ENCODE measurements at regions not wholly inside any gene's neighbourhood (a gene's known extent, or its start where the extent isn't known, plus 50 kb on each side); places are given as distances from the start of the nearest gene placed in this dataset.

DNA sequence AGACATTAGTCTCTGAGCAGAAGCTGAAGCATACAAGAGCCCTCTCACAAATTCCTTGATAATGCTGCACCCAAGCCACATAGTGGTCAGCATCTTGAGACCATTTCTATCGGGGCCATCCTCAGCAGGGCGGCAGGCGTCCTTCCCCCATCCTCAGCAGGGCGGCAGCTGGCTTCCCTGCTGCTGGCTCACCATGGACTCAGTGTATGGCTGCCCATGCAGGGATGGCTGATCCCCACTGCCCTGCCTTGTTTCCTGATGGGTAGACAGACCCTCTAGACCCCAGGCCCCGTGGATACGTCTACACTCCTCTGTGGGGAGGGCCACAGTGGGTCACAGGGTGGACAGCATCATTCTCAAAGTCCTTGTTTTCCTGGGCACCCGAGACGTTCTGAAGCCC lies 406.8 kb downstream of the TCERG1L start:
- Mint-ChIP-seq H3K27ac (no peak overlapping the region), H3K4me1 (ENCODE audit: low read depth) (no peaks in the 10 kb centered on the region)

DNA sequence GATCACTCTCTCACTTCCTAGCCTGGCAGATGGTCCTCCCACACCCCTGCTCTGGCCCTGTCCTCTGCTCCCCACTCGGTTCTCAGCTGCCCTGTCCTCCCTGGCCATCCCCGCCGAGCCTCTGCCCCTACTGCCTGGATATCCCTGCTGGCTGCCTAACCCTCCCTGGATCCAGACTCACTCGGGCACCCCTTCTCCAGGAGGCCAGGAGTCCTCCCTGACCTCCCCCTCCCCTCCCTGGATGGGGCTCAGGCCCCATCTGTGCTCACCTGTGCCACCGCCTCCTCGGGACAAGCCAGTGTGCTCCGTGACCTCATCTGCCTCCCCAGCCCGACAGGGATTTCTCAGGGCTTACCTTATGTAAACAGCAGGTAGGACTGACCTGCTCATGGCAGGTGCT lies 406.1 kb downstream of the TCERG1L start:
- H3K9me3 Mint-ChIP-seq, result no peaks in the 10 kb centered on the region
- DNase-seq (no peak), ATAC-seq (no peak)
- H3K4me1 Mint-ChIP-seq (ENCODE audit: low read depth), result no peaks in the 10 kb centered on the region
- intact Hi-C loops (cut with micrococcal nuclease), result no loop called here
- no peaks in the 10 kb centered on the region for H3K36me3 Mint-ChIP-seq (ENCODE audit: low read depth)
- POLR2A ChIA-PET, result no interaction called here
- no peak overlapping the region for H3K4me3 Mint-ChIP-seq
- no peaks in the 10 kb centered on the region for H3K27me3 Mint-ChIP-seq
- TF ChIP-seq, protein P1, sequence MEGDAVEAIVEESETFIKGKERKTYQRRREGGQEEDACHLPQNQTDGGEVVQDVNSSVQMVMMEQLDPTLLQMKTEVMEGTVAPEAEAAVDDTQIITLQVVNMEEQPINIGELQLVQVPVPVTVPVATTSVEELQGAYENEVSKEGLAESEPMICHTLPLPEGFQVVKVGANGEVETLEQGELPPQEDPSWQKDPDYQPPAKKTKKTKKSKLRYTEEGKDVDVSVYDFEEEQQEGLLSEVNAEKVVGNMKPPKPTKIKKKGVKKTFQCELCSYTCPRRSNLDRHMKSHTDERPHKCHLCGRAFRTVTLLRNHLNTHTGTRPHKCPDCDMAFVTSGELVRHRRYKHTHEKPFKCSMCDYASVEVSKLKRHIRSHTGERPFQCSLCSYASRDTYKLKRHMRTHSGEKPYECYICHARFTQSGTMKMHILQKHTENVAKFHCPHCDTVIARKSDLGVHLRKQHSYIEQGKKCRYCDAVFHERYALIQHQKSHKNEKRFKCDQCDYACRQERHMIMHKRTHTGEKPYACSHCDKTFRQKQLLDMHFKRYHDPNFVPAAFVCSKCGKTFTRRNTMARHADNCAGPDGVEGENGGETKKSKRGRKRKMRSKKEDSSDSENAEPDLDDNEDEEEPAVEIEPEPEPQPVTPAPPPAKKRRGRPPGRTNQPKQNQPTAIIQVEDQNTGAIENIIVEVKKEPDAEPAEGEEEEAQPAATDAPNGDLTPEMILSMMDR (IDR thresholded peaks at IDR 0.05), result no peak
- CTCF ChIA-PET, result no interaction called here
- H3K27ac Mint-ChIP-seq, result no peak overlapping the region

More for the DNA sequence above, 406.8 kb downstream of the TCERG1L start:
- ATAC-seq, result no peak
- Mint-ChIP-seq H3K36me3 (ENCODE audit: low read depth) (no peaks in the 10 kb centered on the region), H3K9me3 (no peaks in the 10 kb centered on the region), H3K27me3 (no peaks in the 10 kb centered on the region), H3K4me3 (no peak overlapping the region)
- ChIA-PET POLR2A (no interaction called here), CTCF (no interaction called here)
- TF ChIP-seq, protein P1 (IDR thresholded peaks at IDR 0.05), result no peak
- DNase-seq, result no peak
- intact Hi-C loops (cut with micrococcal nuclease), result no loop called here

DNA sequence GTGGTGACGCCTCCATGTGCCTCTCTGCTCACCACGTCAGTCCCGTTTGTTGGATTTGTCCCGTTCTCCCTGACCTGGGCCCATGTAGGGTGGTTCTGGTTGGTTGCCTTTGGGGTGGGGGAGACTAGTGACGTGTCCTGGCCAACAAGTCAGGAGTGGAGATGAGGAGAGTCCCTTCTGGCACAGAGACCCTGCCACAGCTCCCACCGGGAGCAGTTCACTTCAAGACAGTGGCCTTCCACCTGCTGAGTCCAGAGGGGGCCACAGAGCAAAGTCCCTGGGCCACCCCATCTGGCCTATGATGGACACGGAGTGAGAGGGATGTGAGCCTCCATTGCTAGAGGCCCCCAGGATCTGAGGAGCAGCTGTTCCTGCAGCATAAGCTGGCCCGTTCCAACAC lies 405.6 kb downstream of the TCERG1L start:
- intact Hi-C loops (cut with micrococcal nuclease), result no loop called here
- Mint-ChIP-seq H3K9me3 (no peaks in the 10 kb centered on the region), H3K27ac (no peak overlapping the region), H3K36me3 (ENCODE audit: low read depth) (no peaks in the 10 kb centered on the region), H3K27me3 (no peaks in the 10 kb centered on the region), H3K4me3 (no peak overlapping the region), H3K4me1 (ENCODE audit: low read depth) (no peaks in the 10 kb centered on the region)
- TF ChIP-seq, protein P1 (IDR thresholded peaks at IDR 0.05), result no peak
- ATAC-seq, result no peak
- ChIA-PET CTCF (no interaction called here), POLR2A (no interaction called here)
- no peak for DNase-seq

DNA sequence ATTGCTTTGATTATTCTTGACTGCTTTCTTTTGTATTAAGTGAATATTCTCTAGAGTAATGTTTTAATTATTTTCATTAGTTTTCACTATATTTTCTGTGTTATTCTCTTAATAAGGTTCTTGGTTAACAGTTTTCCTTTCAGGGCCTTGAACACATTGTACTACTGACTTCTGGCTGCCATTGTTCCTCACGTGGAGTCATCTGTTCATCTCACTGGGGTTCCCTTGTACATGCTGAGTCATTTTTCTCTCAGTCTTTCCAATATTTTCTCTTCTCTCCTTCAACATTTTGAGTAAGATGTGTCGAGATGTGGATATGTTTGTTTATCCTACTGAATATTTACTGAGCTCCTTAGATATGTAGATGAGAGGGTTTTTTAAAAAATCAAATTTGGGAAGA lies 400.7 kb downstream of the TCERG1L start:
- POLR2A ChIA-PET, result no interaction called here
- Mint-ChIP-seq H3K9me3 (peaks cover 2% of the 10 kb centered on the region), H3K36me3 (ENCODE audit: low read depth) (no peaks in the 10 kb centered on the region), H3K27ac (no peak overlapping the region), H3K27me3 (no peaks in the 10 kb centered on the region), H3K4me1 (ENCODE audit: low read depth) (no peaks in the 10 kb centered on the region), H3K4me3 (no peak overlapping the region)
- TF ChIP-seq, protein P1 (IDR thresholded peaks at IDR 0.05), result no peak
- intact Hi-C loops (cut with micrococcal nuclease), result no loop called here
- CTCF ChIA-PET, result interaction anchor here (0.7 kb wide), 1 partner anchor 25 kb away, joined by 3 read pairs; no protein-coding TSS in a partner anchor
- DNase-seq, result no peak
- ATAC-seq, result no peak

DNA sequence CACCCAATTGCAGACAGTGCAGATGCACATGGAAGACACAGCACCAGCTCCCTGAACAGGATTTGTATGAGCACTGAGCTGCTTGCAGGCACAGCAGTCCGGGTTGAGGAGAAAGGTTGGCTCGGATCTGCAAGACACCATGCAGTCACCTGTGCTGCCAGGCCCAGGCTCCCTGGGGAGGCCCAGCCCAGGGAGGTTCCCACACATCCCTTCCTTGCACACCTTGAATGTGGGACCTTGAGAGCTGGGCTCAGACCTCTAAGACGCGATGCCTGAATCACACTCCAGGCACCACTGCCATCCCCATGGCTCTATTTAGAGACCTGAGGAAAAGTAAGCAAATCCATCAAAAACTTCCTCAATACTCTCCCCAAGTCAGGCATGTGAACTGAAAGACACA lies 397.7 kb downstream of the TCERG1L start:
- no peaks in the 10 kb centered on the region for H3K36me3 Mint-ChIP-seq (ENCODE audit: low read depth)
- H3K9me3 Mint-ChIP-seq, result peaks cover 2% of the 10 kb centered on the region
- ATAC-seq (no peak), DNase-seq (no peak)
- CTCF ChIA-PET, result no interaction called here
- H3K27me3 Mint-ChIP-seq, result no peaks in the 10 kb centered on the region
- TF ChIP-seq, protein P1 (IDR thresholded peaks at IDR 0.05), result no peak
- intact Hi-C loops (cut with micrococcal nuclease), result no loop called here
- no peak overlapping the region for H3K4me3 Mint-ChIP-seq
- POLR2A ChIA-PET, result no interaction called here
- no peak overlapping the region for H3K27ac Mint-ChIP-seq
- no peaks in the 10 kb centered on the region for H3K4me1 Mint-ChIP-seq (ENCODE audit: low read depth)

All from activated CD8-positive, alpha-beta T cell treated with anti-CD3 and anti-CD28 coated beads for 36 hours (primary cell).